ENCODE measurements at regions not wholly inside any gene's neighbourhood (a gene's known extent, or its start where the extent isn't known, plus 50 kb on each side); places are given as distances from the start of the nearest gene placed in this dataset.

GRCh38 chr18:40608226-40608625, 1346.8 kb upstream of the PIK3C3 start:
- no peak for DNase-seq (ENCODE audit: low spot score)
- no peak for ATAC-seq (ENCODE audit: insufficient number of reproducible peaks, low FRiP score, low read depth)
- H3K4me1 ChIP-seq (ENCODE audit: control insufficient read depth in 1 of 2, low read depth in 2 of 2) = no peaks in the 10 kb centered on the region
- no peaks in the 10 kb centered on the region for H3K27me3 ChIP-seq (replicated peaks; ENCODE audit: insufficient read depth)
- TF ChIP-seq CTCF (IDR thresholded peaks at IDR 0.05) = no peak
- H3K4me3 ChIP-seq = no peak overlapping the region
- H3K27ac ChIP-seq = no peak overlapping the region
- no peaks in the 10 kb centered on the region for H3K36me3 ChIP-seq
- H3K9me3 ChIP-seq = no peaks in the 10 kb centered on the region

- no peaks in the 10 kb centered on the region for H3K27me3 ChIP-seq (replicated peaks; ENCODE audit: insufficient read depth)
- H3K4me1 ChIP-seq (ENCODE audit: control insufficient read depth in 1 of 2, low read depth in 2 of 2) = no peaks in the 10 kb centered on the region
- H3K27ac ChIP-seq = no peak overlapping the region
- no peaks in the 10 kb centered on the region for H3K9me3 ChIP-seq
- H3K36me3 ChIP-seq = no peaks in the 10 kb centered on the region
- no peak for TF ChIP-seq CTCF (IDR thresholded peaks at IDR 0.05)
- DNase-seq (ENCODE audit: low spot score) = no peak
- no peak for ATAC-seq (ENCODE audit: insufficient number of reproducible peaks, low FRiP score, low read depth)
- no peak overlapping the region for H3K4me3 ChIP-seq
Observed at GRCh38 chr18:40607542-40608148, 1347.4 kb upstream of the PIK3C3 start.

- Histone ChIP-seq H3K27ac (no peak overlapping the region), H3K36me3 (no peaks in the 10 kb centered on the region), H3K9me3 (no peaks in the 10 kb centered on the region), H3K4me1 (ENCODE audit: control insufficient read depth in 1 of 2, low read depth in 2 of 2) (no peaks in the 10 kb centered on the region), H3K4me3 (no peak overlapping the region), H3K27me3 (replicated peaks; ENCODE audit: insufficient read depth) (no peaks in the 10 kb centered on the region)
- DNase-seq (ENCODE audit: low spot score) = no peak
- no peak for TF ChIP-seq CTCF (IDR thresholded peaks at IDR 0.05)
- ATAC-seq (ENCODE audit: insufficient number of reproducible peaks, low FRiP score, low read depth) = no peak
Observed at GRCh38 chr18:40606996-40607395, 1348.0 kb upstream of the PIK3C3 start.

GRCh38 chr18:40583671-40584070, 1371.4 kb upstream of the PIK3C3 start:
- H3K36me3 ChIP-seq = no peaks in the 10 kb centered on the region
- H3K9me3 ChIP-seq = no peaks in the 10 kb centered on the region
- no peaks in the 10 kb centered on the region for H3K4me1 ChIP-seq (ENCODE audit: control insufficient read depth in 1 of 2, low read depth in 2 of 2)
- H3K27ac ChIP-seq = no peak overlapping the region
- no peak overlapping the region for H3K4me3 ChIP-seq
- no peak for ATAC-seq (ENCODE audit: insufficient number of reproducible peaks, low FRiP score, low read depth)
- no peak for DNase-seq (ENCODE audit: low spot score)
- TF ChIP-seq CTCF (IDR thresholded peaks at IDR 0.05) = no peak
- H3K27me3 ChIP-seq (replicated peaks; ENCODE audit: insufficient read depth) = no peaks in the 10 kb centered on the region

GRCh38 chr18:40582105-40582504, 1372.9 kb upstream of the PIK3C3 start:
- H3K36me3 ChIP-seq = no peaks in the 10 kb centered on the region
- H3K4me1 ChIP-seq (ENCODE audit: control insufficient read depth in 1 of 2, low read depth in 2 of 2) = no peaks in the 10 kb centered on the region
- no peaks in the 10 kb centered on the region for H3K27me3 ChIP-seq (replicated peaks; ENCODE audit: insufficient read depth)
- H3K4me3 ChIP-seq = no peak overlapping the region
- TF ChIP-seq CTCF (IDR thresholded peaks at IDR 0.05) = no peak
- no peaks in the 10 kb centered on the region for H3K9me3 ChIP-seq
- ATAC-seq (ENCODE audit: insufficient number of reproducible peaks, low FRiP score, low read depth) = no peak
- H3K27ac ChIP-seq = no peak overlapping the region
- DNase-seq (ENCODE audit: low spot score) = no peak
